ENCODE measurements at regions not wholly inside any gene's neighbourhood (a gene's known extent, or its start where the extent isn't known, plus 50 kb on each side); places are given as distances from the start of the nearest gene placed in this dataset.

DNA sequence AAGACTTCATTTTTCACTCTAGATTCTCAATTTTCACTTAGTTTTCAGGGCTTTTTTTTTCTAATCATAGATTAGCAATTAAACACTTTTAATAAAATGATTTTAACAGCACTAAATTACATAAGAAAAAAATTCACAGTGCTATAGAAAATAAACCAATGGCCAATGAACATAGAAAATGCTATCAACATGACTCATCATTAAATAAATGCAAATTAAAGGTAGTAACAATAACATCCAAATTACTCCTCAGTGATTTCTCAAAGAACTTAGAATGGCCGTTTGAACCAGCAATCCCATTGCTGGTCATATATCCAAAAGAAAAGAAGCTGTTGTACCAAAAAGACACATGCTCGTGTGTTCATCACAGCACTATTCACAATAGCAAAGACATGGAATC is 1058.9 kb downstream of the UQCRFS1 start (continued):
- TF ChIP-seq, protein P1, sequence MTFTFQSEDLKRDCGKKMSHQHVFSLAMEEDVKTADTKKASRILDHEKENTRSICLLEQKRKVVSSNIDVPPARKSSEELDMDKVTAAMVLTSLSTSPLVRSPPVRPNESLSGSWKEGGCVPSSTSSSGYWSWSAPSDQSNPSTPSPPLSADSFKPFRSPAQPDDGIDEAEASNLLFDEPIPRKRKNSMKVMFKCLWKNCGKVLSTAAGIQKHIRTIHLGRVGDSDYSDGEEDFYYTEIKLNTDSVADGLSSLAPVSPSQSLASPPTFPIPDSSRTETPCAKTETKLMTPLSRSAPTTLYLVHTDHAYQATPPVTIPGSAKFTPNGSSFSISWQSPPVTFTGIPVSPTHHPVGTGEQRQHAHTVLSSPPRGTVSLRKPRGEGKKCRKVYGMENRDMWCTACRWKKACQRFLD (tag by site-specific recombination; IDR thresholded peaks at IDR 0.05), result no peak

DNA sequence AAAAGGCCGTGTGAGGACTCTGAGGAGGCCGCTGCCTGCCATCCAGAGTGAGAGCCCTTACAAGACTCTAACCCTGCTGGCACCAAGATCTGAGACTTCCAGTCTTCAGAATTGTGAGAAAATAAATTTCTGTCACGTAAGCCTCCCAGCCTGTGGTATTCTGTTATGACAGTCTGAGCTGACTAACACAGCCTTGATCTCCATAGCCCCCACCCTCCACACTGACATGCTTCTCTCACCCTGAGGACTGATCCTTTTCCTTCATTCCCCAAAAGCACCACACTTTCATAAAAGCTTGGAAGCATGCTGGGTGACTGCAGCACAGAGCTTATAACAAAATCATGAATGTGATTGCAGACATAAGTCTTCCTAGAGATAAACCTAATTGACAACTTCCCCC is 1059.8 kb downstream of the UQCRFS1 start:
- H3K36me3 ChIP-seq (ENCODE audit: control insufficient read depth in 2 of 2, insufficient read depth in 1 of 2, low read length in 2 of 2), result no peaks in the 10 kb centered on the region
- no peak overlapping the region for H3K27ac ChIP-seq (ENCODE audit: extremely low read depth, low read depth, low read length)
- peaks cover 6% of the 10 kb centered on the region for H3K9me3 ChIP-seq (ENCODE audit: control insufficient read depth, insufficient read depth, low read depth, low read length)
- ChIA-PET POLR2A (no interaction called here), CTCF (interaction anchor here (2.0 kb wide), 1 partner anchor 186 kb away, joined by 8 read pairs; no protein-coding TSS in a partner anchor)
- no peak overlapping the region for H3K4me3 ChIP-seq (ENCODE audit: low read depth, low read length)
- no peaks in the 10 kb centered on the region for H3K4me1 ChIP-seq (ENCODE audit: control insufficient read depth, insufficient read depth, low read length)
- no peak for TF ChIP-seq SP2 (tag by site-specific recombination; IDR thresholded peaks at IDR 0.05)
- no peak for TF ChIP-seq ZNF529 (tag by site-specific recombination; IDR thresholded peaks at IDR 0.05; ENCODE audit: insufficient replicate concordance)
- no peak for TF ChIP-seq ZNF274 (IDR thresholded peaks at IDR 0.05; ENCODE audit: low read length)
- TF ChIP-seq ZNF274 (tag by site-specific recombination; IDR thresholded peaks at IDR 0.05; ENCODE audit: borderline replicate concordance), result no peak
- no peak for TF ChIP-seq ZNF830 (tag by site-specific recombination; IDR thresholded peaks at IDR 0.05; ENCODE audit: low read depth)
- TF ChIP-seq, protein P2, sequence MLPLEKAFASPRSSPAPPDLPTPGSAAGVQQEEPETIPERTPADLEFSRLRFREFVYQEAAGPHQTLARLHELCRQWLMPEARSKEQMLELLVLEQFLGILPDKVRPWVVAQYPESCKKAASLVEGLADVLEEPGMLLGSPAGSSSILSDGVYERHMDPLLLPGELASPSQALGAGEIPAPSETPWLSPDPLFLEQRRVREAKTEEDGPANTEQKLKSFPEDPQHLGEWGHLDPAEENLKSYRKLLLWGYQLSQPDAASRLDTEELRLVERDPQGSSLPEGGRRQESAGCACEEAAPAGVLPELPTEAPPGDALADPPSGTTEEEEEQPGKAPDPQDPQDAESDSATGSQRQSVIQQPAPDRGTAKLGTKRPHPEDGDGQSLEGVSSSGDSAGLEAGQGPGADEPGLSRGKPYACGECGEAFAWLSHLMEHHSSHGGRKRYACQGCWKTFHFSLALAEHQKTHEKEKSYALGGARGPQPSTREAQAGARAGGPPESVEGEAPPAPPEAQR (tag by site-specific recombination; IDR thresholded peaks at IDR 0.05), result no peak
- no peak for TF ChIP-seq ZNF544 (tag by site-specific recombination; IDR thresholded peaks at IDR 0.05)
- TF ChIP-seq ZFP41 (tag by site-specific recombination; IDR thresholded peaks at IDR 0.05; ENCODE audit: borderline replicate concordance), result no peak

DNA sequence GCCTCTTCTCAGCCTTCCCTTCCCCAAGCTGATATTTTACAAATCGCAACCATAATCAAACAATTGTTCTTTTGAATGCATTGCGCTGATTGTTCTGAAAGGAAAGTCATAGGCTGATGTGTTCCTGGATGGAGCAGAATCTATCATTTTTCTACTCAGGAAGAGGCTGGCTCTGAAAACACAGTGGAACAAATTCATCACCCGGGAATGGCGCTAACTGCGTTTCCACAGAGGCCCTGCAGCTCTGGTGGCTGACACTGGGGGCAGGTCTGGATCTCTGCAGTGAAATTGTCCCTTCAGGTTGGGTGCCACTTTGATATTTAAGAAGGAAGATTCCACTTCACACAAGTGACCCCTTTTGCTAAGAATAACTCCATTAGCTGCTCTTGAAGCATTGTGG is 1060.8 kb downstream of the UQCRFS1 start:
- ChIA-PET CTCF (interaction anchor here (0.6 to 2.0 kb wide), 7 partner anchors 11 to 541 kb away, joined by 3 to 8 read pairs (median 3); no protein-coding TSS in a partner anchor), POLR2A (interaction anchor here (0.6 kb wide), 1 partner anchor 39 kb away, joined by 3 read pairs; no protein-coding TSS in a partner anchor)
- Histone ChIP-seq H3K4me1 (ENCODE audit: control insufficient read depth, insufficient read depth, low read length) (no peaks in the 10 kb centered on the region), H3K4me3 (ENCODE audit: low read depth, low read length) (no peak overlapping the region), H3K27ac (ENCODE audit: extremely low read depth, low read depth, low read length) (no peak overlapping the region), H3K36me3 (ENCODE audit: control insufficient read depth in 2 of 2, insufficient read depth in 1 of 2, low read length in 2 of 2) (no peaks in the 10 kb centered on the region), H3K9me3 (ENCODE audit: control insufficient read depth, insufficient read depth, low read depth, low read length) (no peaks in the 10 kb centered on the region; the same call in 1 of the 2 replicates)
- no peak for TF ChIP-seq ZNF23 (tag by site-specific recombination; IDR thresholded peaks at IDR 0.05; ENCODE audit: borderline replicate concordance)
- TF ChIP-seq, protein P3, sequence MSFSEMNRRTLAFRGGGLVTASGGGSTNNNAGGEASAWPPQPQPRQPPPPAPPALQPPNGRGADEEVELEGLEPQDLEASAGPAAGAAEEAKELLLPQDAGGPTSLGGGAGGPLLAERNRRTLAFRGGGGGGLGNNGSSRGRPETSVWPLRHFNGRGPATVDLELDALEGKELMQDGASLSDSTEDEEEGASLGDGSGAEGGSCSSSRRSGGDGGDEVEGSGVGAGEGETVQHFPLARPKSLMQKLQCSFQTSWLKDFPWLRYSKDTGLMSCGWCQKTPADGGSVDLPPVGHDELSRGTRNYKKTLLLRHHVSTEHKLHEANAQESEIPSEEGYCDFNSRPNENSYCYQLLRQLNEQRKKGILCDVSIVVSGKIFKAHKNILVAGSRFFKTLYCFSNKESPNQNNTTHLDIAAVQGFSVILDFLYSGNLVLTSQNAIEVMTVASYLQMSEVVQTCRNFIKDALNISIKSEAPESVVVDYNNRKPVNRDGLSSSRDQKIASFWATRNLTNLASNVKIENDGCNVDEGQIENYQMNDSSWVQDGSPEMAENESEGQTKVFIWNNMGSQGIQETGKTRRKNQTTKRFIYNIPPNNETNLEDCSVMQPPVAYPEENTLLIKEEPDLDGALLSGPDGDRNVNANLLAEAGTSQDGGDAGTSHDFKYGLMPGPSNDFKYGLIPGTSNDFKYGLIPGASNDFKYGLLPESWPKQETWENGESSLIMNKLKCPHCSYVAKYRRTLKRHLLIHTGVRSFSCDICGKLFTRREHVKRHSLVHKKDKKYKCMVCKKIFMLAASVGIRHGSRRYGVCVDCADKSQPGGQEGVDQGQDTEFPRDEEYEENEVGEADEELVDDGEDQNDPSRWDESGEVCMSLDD (tag by site-specific recombination; IDR thresholded peaks at IDR 0.05), result no peak
- no peak for TF ChIP-seq FEZF1 (tag by site-specific recombination; IDR thresholded peaks at IDR 0.05)
- TF ChIP-seq HOXD13 (CRISPR knock-in tag; IDR thresholded peaks at IDR 0.05; ENCODE audit: borderline replicate concordance), result no peak
- no peak for TF ChIP-seq ZNF792 (tag by site-specific recombination; IDR thresholded peaks at IDR 0.05)
- no peak for TF ChIP-seq ZNF202 (tag by site-specific recombination; IDR thresholded peaks at IDR 0.05; ENCODE audit: borderline replicate concordance)
- TF ChIP-seq ZNF175 (tag by site-specific recombination; IDR thresholded peaks at IDR 0.05), result no peak
- TF ChIP-seq ZNF335 (tag by site-specific recombination; conservative IDR thresholded peaks at IDR 0.05), result no peak
- no peak for TF ChIP-seq HOXC10 (CRISPR knock-in tag; IDR thresholded peaks at IDR 0.05)
- TF ChIP-seq, protein P4, sequence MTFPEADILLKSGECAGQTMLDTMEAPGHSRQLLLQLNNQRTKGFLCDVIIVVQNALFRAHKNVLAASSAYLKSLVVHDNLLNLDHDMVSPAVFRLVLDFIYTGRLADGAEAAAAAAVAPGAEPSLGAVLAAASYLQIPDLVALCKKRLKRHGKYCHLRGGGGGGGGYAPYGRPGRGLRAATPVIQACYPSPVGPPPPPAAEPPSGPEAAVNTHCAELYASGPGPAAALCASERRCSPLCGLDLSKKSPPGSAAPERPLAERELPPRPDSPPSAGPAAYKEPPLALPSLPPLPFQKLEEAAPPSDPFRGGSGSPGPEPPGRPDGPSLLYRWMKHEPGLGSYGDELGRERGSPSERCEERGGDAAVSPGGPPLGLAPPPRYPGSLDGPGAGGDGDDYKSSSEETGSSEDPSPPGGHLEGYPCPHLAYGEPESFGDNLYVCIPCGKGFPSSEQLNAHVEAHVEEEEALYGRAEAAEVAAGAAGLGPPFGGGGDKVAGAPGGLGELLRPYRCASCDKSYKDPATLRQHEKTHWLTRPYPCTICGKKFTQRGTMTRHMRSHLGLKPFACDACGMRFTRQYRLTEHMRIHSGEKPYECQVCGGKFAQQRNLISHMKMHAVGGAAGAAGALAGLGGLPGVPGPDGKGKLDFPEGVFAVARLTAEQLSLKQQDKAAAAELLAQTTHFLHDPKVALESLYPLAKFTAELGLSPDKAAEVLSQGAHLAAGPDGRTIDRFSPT (tag by site-specific recombination; IDR thresholded peaks at IDR 0.05), result no peak
- TF ChIP-seq, protein P5, sequence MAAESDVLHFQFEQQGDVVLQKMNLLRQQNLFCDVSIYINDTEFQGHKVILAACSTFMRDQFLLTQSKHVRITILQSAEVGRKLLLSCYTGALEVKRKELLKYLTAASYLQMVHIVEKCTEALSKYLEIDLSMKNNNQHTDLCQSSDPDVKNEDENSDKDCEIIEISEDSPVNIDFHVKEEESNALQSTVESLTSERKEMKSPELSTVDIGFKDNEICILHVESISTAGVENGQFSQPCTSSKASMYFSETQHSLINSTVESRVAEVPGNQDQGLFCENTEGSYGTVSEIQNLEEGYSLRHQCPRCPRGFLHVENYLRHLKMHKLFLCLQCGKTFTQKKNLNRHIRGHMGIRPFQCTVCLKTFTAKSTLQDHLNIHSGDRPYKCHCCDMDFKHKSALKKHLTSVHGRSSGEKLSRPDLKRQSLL (tag by site-specific recombination; IDR thresholded peaks at IDR 0.05), result no peak
- TF ChIP-seq ZNF777 (tag by site-specific recombination; IDR thresholded peaks at IDR 0.05; ENCODE audit: borderline replicate concordance), result no peak
- no peak for TF ChIP-seq TRIM28 (IDR thresholded peaks at IDR 0.05; ENCODE audit: borderline replicate concordance, low read length)
- TF ChIP-seq ZXDB (tag by site-specific recombination; IDR thresholded peaks at IDR 0.05), result no peak
